ENCODE measurements at regions not wholly inside any gene's neighbourhood (a gene's known extent, or its start where the extent isn't known, plus 50 kb on each side); places are given as distances from the start of the nearest gene placed in this dataset.

GRCh38 chr13:31522396-31522795, 216.9 kb upstream of the RXFP2 start:
- TF ChIP-seq POLR2A (IDR thresholded peaks at IDR 0.05): no peak
- TF ChIP-seq CTCF (IDR thresholded peaks at IDR 0.05): no peak
